ENCODE measurements at regions not wholly inside any gene's neighbourhood (a gene's known extent, or its start where the extent isn't known, plus 50 kb on each side); places are given as distances from the start of the nearest gene placed in this dataset.

DNA sequence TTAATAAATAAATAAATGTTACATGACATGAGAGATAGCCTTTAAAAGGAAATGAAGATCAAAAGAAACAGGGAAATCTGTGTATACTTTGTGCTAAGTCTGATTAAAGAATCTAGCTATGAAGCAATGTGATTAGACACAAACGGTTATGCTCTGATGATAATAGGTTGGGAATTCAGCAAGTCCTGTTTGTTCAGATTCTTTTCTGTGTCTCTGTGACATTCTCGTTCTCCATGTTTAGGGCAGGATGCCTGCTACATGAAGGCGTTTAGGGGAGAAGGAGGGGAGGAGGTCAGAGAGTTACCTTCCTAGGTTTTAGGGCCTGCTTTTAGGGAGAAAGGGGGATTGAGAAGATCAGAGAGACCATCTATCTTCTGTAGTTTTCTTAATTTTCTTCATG lies 555.3 kb downstream of the DNAJB9 start:
- DNase-seq (ENCODE audit: low spot score): no peak
- no peaks in the 10 kb centered on the region for H3K36me3 Mint-ChIP-seq (ENCODE audit: low read depth)
- H3K9me3 Mint-ChIP-seq (ENCODE audit: low read depth): no peaks in the 10 kb centered on the region
- no peak for TF ChIP-seq CTCF (IDR thresholded peaks at IDR 0.05)
- H3K27me3 Mint-ChIP-seq (ENCODE audit: low read depth): no peaks in the 10 kb centered on the region
- H3K4me1 Mint-ChIP-seq (ENCODE audit: low read depth): no peaks in the 10 kb centered on the region
- no peak overlapping the region for H3K27ac Mint-ChIP-seq (ENCODE audit: unreplicated experiment)
- no peak overlapping the region for H3K4me3 Mint-ChIP-seq (ENCODE audit: unreplicated experiment)

GRCh38 chr7:109126404-109127050 lies 556.9 kb downstream of the DNAJB9 start:
- H3K9me3 Mint-ChIP-seq (ENCODE audit: low read depth): no peaks in the 10 kb centered on the region
- no peak for DNase-seq (ENCODE audit: low spot score)
- H3K27me3 Mint-ChIP-seq (ENCODE audit: low read depth): no peaks in the 10 kb centered on the region
- no peaks in the 10 kb centered on the region for H3K36me3 Mint-ChIP-seq (ENCODE audit: low read depth)
- no peak overlapping the region for H3K4me3 Mint-ChIP-seq (ENCODE audit: unreplicated experiment)
- no peaks in the 10 kb centered on the region for H3K4me1 Mint-ChIP-seq (ENCODE audit: low read depth)
- H3K27ac Mint-ChIP-seq (ENCODE audit: unreplicated experiment): no peak overlapping the region
- no peak for TF ChIP-seq CTCF (IDR thresholded peaks at IDR 0.05)

- Mint-ChIP-seq H3K4me1 (ENCODE audit: low read depth) (no peaks in the 10 kb centered on the region), H3K9me3 (ENCODE audit: low read depth) (peaks cover 4% of the 10 kb centered on the region), H3K27ac (ENCODE audit: unreplicated experiment) (no peak overlapping the region), H3K27me3 (ENCODE audit: low read depth) (no peaks in the 10 kb centered on the region), H3K4me3 (ENCODE audit: unreplicated experiment) (no peak overlapping the region), H3K36me3 (ENCODE audit: low read depth) (no peaks in the 10 kb centered on the region)
- no peak for DNase-seq (ENCODE audit: low spot score)
- no peak for TF ChIP-seq CTCF (IDR thresholded peaks at IDR 0.05)
These were observed 557.5 kb downstream of the DNAJB9 start for GRCh38 chr7:109127145-109127544.

DNA sequence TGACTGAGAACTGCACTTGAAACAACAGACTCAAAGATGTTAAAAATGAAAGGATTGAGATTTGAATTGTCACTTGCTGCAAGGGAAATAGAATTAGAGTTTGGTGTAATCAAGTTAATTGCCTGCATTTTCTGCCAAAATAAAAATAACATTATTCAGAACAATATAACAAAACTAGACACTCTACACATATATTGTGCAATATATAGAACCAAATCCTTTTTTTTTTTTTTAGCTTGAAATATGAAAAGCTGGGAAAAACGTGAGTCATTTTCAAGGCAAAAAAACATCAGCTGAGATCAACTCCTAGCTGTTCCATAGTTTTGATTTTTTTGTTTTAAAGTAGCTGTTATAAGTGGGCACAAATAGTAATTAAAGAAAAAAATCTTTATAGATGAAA lies 561.5 kb downstream of the DNAJB9 start:
- Mint-ChIP-seq H3K36me3 (ENCODE audit: low read depth) (no peaks in the 10 kb centered on the region), H3K4me1 (ENCODE audit: low read depth) (no peaks in the 10 kb centered on the region), H3K27ac (ENCODE audit: unreplicated experiment) (no peak overlapping the region), H3K27me3 (ENCODE audit: low read depth) (no peaks in the 10 kb centered on the region), H3K9me3 (ENCODE audit: low read depth) (peaks cover 20% of the 10 kb centered on the region), H3K4me3 (ENCODE audit: unreplicated experiment) (no peak overlapping the region)
- TF ChIP-seq CTCF (IDR thresholded peaks at IDR 0.05): no peak
- DNase-seq (ENCODE audit: low spot score): no peak

DNA sequence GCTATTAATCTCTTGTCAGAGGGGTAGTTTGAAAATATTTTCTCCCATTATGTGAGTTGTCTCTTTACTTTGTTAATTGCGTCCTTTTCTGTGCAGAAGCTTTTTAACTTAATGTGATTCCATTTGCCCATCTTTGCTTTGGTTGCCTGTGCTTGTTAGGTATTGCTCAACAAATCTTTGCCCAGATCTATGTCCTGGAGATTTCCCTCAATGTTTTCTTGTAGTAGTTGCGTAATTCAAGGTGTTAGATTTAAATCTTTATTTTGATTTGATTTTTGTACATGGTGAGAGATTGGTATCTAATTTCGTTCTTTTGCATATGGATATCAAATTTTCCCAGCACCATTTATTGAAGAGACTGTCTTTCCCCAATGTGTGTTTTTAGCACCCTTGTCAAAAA lies 567.2 kb downstream of the DNAJB9 start:
- Mint-ChIP-seq H3K36me3 (ENCODE audit: low read depth) (no peaks in the 10 kb centered on the region), H3K4me3 (ENCODE audit: unreplicated experiment) (no peak overlapping the region), H3K27ac (ENCODE audit: unreplicated experiment) (no peak overlapping the region), H3K27me3 (ENCODE audit: low read depth) (no peaks in the 10 kb centered on the region), H3K4me1 (ENCODE audit: low read depth) (no peaks in the 10 kb centered on the region), H3K9me3 (ENCODE audit: low read depth) (peaks cover 39% of the 10 kb centered on the region)
- no peak for TF ChIP-seq CTCF (IDR thresholded peaks at IDR 0.05)
- DNase-seq (ENCODE audit: low spot score): no peak

Data from chondrocyte (in vitro differentiated cells).